GM12878 (cell line): ENCODE measurements at regions not wholly inside any gene's neighbourhood (a gene's known extent, or its start where the extent isn't known, plus 50 kb on each side); places are given as distances from the start of the nearest gene placed in this dataset.
"Not testable (repeated sequence)": the region's sequence is repeated elsewhere in the genome, so short reads cannot be mapped to it uniquely, and the experiment has no call there.

ENCODE experiments used
- ATAC-seq: fragments of 200-7000 bp; cut with Tn5 transposase; 3 replicates; pipeline ENCODE4 v1.9.1; 2020; ENCODE audit warnings: mild to moderate bottlenecking, moderate library complexity
- BruUV-seq: library from RNA; stranded (reverse); fragments of 400-500 nt; replicated peaks from 2 replicates; lab custom pipeline; 2021; lab: Mats Ljungman, UMichigan
- CTCF ChIA-PET: fragments of 300-600 bp; sonication (Branson Sonifier 250); formaldehyde crosslinking; extraction: SDS; loops from one replicate; lab custom pipeline; 2021; ENCODE audit warnings: inconsistent platforms; lab: Yijun Ruan, JAX
- POLR2A ChIA-PET: fragments of 350-600 bp; formaldehyde crosslinking; extraction: SDS; loops from one replicate; lab custom pipeline; 2021; ENCODE audit warnings: inconsistent platforms; lab: Charles Lee
- RAD21 ChIA-PET: fragments of 300-600 bp; sonication (Branson Sonifier 250); formaldehyde crosslinking; loops from one replicate; lab custom pipeline; 2023; ENCODE audit warnings: antibody characterized with exemption; ENCODE audit not compliant: unreplicated experiment; lab: Charles Lee
- SMC1A ChIA-PET: fragments of 300-600 bp; sonication (Branson Sonifier 250); formaldehyde crosslinking; loops from one replicate; lab custom pipeline; 2023; ENCODE audit not compliant: unreplicated experiment, uncharacterized antibody; lab: Charles Lee
- DNase-seq: peaks from one replicate; pipeline ENCODE4 v3.0.0-alpha.2; 2011; ENCODE audit warnings: low read depth, low spot score
- FAIRE-seq: peaks from 3 replicates; lab custom pipeline; 2011; peaks lifted over from hg19 to GRCh38; lab: Jason Lieb, UNC
- H2AFZ ChIP-seq: 2 replicates; pipeline ENCODE4 v1.6.0; 2011; ENCODE audit warnings: low read depth, low read length, control low read depth; ENCODE audit not compliant: control insufficient read depth
- H3K27ac ChIP-seq: 2 replicates; pipeline ENCODE4 v1.5.1; 2011; ENCODE audit warnings: control low read depth; ENCODE audit not compliant: control insufficient read depth, insufficient read depth
- H3K27me3 ChIP-seq, 2 experiments: replicated peaks in 1 of 2; 2 replicates each; pipeline versions ENCODE4 v1.6.0 to v1.6.1; 2011; ENCODE audit warnings: low read length in 1 of 2; ENCODE audit not compliant: control insufficient read depth in 2 of 2, insufficient read depth in 2 of 2
- H3K36me3 ChIP-seq, 2 experiments: 2 replicates each; pipeline ENCODE4 v1.5.1; 2011; ENCODE audit warnings: low read length in 1 of 2; ENCODE audit not compliant: control insufficient read depth in 2 of 2, insufficient read depth in 2 of 2
- H3K4me1 ChIP-seq: 2 replicates; pipeline ENCODE4 v1.6.1; 2011; ENCODE audit warnings: mild to moderate bottlenecking, low read length, moderate library complexity, mixed read lengths; ENCODE audit not compliant: control insufficient read depth, insufficient read depth
- H3K4me2 ChIP-seq: 2 replicates; pipeline ENCODE4 v1.6.0; 2011; ENCODE audit warnings: control low read depth; ENCODE audit not compliant: control insufficient read depth, insufficient read depth
- H3K4me3 ChIP-seq: fragments of 200-600 bp; sonication (generic); 2 replicates; pipeline ENCODE4 v1.5.1; 2016
- H3K79me2 ChIP-seq: 2 replicates; pipeline ENCODE4 v1.6.0; 2011; ENCODE audit warnings: low read length; ENCODE audit not compliant: control insufficient read depth, insufficient read depth
- H3K9ac ChIP-seq: 2 replicates; pipeline ENCODE4 v1.8.0; 2011; ENCODE audit warnings: low read length, control low read depth, mixed read lengths; ENCODE audit not compliant: control insufficient read depth, insufficient read depth
- H3K9me3 ChIP-seq: replicated peaks from 3 replicates; pipeline ENCODE4 v1.5.1; 2011; ENCODE audit warnings: mild to moderate bottlenecking, low read length; ENCODE audit not compliant: control insufficient read depth, insufficient read depth
- H4K20me1 ChIP-seq: 2 replicates; pipeline ENCODE4 v1.6.0; 2011; ENCODE audit not compliant: control insufficient read depth, insufficient read depth
- CEBPB ChIP-seq, 2 experiments: fragments of 150-350 bp in 1 of 2; IDR thresholded peaks; 2 replicates each; pipeline ENCODE4 v1.6.1; 2012 to 2014; ENCODE audit warnings: low read depth in 2 of 2, low read length in 2 of 2, borderline replicate concordance in 1 of 2, inconsistent platforms in 1 of 2
- CHD4 ChIP-seq: fragments of 200-600 bp; sonication (generic); IDR thresholded peaks from 2 replicates; pipeline ENCODE4 v1.6.1; 2016; ENCODE audit warnings: mild to moderate bottlenecking
- MEF2B ChIP-seq: fragments of 450-650 bp; IDR thresholded peaks from 2 replicates; pipeline ENCODE4 v1.6.1; 2018; ENCODE audit warnings: mild to moderate bottlenecking, moderate library complexity; ENCODE audit not compliant: partially characterized antibody, poor library complexity, severe bottlenecking
- RFX5 ChIP-seq: IDR thresholded peaks from 2 replicates; pipeline ENCODE4 v1.6.1; 2011; ENCODE audit warnings: low read depth, low read length, improper control_type of control experiment
- SMARCA5 ChIP-seq: fragments of 450-650 bp; IDR thresholded peaks from 2 replicates; pipeline ENCODE4 v1.6.1; 2017; ENCODE audit warnings: mild to moderate bottlenecking
- SREBF2 ChIP-seq: IDR thresholded peaks from 2 replicates; pipeline ENCODE4 v1.6.1; 2012; ENCODE audit warnings: mild to moderate bottlenecking, low read length
- ZNF217 ChIP-seq: fragments of 450-650 bp; IDR thresholded peaks from 2 replicates; pipeline ENCODE4 v1.6.1; 2017; ENCODE audit warnings: antibody characterized with exemption, mild to moderate bottlenecking
- ZSCAN29 ChIP-seq: fragments of 450-650 bp; IDR thresholded peaks from 2 replicates; pipeline ENCODE4 v1.6.1; 2017; ENCODE audit warnings: mild to moderate bottlenecking, moderate library complexity
- WGBS: methylation state at CpG from one replicate; pipeline ENCODE4 v1.1.6; 2016; ENCODE audit warnings: low lambda C conversion rate; ENCODE audit not compliant: insufficient replicate concordance, insufficient coverage; ENCODE audit errors: missing lambda C conversion rate; 5-methylcytosine and 5-hydroxymethylcytosine counted together
- in situ Hi-C: fragments of 300-500 bp; cut with MboI; formaldehyde crosslinking; loops from 9 replicates; pipeline ENCODE4 v1.14.3; 2018; ENCODE audit warnings: mixed read lengths
- intact Hi-C: fragments of 100-400 bp; cut with micrococcal nuclease; formaldehyde crosslinking; loops from one replicate; pipeline ENCODE4 v1.14.2; 2022; ENCODE audit not compliant: unreplicated experiment
- TF ChIP-seq, protein P1 (sequence below): IDR thresholded peaks from 2 replicates; pipeline ENCODE4 v1.6.1; 2012; ENCODE audit warnings: low read depth, low read length, improper control_type of control experiment
- TF ChIP-seq, protein P2 (sequence below): fragments of 450-650 bp; IDR thresholded peaks from 2 replicates; pipeline ENCODE4 v1.6.1; 2016; ENCODE audit warnings: mild to moderate bottlenecking
- TF ChIP-seq, protein P3 (sequence below): fragments of 150-350 bp; IDR thresholded peaks from 2 replicates; pipeline ENCODE4 v1.6.1; 2014; ENCODE audit warnings: mild to moderate bottlenecking, low read depth, low read length
- TF ChIP-seq, protein P4 (sequence below): fragments of 450-650 bp; formaldehyde crosslinking; IDR thresholded peaks from 2 replicates; pipeline ENCODE4 v1.4.0; 2022; ENCODE audit warnings: mild to moderate bottlenecking, moderate library complexity

DNA sequence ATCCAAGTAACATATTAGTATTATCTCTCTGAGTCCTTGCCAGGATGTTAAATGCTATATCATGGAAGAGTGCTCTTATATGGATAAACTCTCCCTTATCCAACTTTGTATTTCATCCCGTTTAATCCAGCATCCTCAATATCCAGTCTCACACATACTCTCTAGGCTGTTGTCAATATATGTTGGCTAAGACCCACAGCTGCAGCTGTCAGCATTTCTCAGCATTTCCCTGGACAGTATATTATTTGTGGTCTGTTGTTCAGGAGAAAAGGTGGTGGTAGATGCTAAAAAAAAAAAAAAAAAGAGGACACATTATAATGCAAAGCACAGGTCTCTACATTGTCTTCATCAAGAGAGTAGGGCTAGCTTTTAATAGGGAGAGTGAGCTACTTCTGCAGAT lies 1368.0 kb upstream of the ZEB2 start:
- RAD21 ChIA-PET, result no interaction called here
- no peaks in the 10 kb centered on the region for H3K79me2 ChIP-seq
- no TSS peak for BruUV-seq
- no peaks in the 10 kb centered on the region for H3K4me1 ChIP-seq
- TF ChIP-seq, protein P1, sequence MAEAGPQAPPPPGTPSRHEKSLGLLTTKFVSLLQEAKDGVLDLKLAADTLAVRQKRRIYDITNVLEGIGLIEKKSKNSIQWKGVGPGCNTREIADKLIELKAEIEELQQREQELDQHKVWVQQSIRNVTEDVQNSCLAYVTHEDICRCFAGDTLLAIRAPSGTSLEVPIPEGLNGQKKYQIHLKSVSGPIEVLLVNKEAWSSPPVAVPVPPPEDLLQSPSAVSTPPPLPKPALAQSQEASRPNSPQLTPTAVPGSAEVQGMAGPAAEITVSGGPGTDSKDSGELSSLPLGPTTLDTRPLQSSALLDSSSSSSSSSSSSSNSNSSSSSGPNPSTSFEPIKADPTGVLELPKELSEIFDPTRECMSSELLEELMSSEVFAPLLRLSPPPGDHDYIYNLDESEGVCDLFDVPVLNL, result no peak
- TF ChIP-seq, protein P2, sequence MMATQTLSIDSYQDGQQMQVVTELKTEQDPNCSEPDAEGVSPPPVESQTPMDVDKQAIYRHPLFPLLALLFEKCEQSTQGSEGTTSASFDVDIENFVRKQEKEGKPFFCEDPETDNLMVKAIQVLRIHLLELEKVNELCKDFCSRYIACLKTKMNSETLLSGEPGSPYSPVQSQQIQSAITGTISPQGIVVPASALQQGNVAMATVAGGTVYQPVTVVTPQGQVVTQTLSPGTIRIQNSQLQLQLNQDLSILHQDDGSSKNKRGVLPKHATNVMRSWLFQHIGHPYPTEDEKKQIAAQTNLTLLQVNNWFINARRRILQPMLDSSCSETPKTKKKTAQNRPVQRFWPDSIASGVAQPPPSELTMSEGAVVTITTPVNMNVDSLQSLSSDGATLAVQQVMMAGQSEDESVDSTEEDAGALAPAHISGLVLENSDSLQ, result no peak
- TF ChIP-seq, protein P3, sequence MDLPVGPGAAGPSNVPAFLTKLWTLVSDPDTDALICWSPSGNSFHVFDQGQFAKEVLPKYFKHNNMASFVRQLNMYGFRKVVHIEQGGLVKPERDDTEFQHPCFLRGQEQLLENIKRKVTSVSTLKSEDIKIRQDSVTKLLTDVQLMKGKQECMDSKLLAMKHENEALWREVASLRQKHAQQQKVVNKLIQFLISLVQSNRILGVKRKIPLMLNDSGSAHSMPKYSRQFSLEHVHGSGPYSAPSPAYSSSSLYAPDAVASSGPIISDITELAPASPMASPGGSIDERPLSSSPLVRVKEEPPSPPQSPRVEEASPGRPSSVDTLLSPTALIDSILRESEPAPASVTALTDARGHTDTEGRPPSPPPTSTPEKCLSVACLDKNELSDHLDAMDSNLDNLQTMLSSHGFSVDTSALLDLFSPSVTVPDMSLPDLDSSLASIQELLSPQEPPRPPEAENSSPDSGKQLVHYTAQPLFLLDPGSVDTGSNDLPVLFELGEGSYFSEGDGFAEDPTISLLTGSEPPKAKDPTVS, result no peak
- TF ChIP-seq SREBF2 (no peak), CHD4 (no peak), RFX5 (no peak), MEF2B (no peak), CEBPB (IDR thresholded peaks at IDR 0.05; ENCODE audit: borderline replicate concordance in 1 of 2, low read depth in 2 of 2, low read length in 2 of 2) (no peak), ZNF217 (no peak), SMARCA5 (no peak), ZSCAN29 (no peak)
- TF ChIP-seq, protein P4, sequence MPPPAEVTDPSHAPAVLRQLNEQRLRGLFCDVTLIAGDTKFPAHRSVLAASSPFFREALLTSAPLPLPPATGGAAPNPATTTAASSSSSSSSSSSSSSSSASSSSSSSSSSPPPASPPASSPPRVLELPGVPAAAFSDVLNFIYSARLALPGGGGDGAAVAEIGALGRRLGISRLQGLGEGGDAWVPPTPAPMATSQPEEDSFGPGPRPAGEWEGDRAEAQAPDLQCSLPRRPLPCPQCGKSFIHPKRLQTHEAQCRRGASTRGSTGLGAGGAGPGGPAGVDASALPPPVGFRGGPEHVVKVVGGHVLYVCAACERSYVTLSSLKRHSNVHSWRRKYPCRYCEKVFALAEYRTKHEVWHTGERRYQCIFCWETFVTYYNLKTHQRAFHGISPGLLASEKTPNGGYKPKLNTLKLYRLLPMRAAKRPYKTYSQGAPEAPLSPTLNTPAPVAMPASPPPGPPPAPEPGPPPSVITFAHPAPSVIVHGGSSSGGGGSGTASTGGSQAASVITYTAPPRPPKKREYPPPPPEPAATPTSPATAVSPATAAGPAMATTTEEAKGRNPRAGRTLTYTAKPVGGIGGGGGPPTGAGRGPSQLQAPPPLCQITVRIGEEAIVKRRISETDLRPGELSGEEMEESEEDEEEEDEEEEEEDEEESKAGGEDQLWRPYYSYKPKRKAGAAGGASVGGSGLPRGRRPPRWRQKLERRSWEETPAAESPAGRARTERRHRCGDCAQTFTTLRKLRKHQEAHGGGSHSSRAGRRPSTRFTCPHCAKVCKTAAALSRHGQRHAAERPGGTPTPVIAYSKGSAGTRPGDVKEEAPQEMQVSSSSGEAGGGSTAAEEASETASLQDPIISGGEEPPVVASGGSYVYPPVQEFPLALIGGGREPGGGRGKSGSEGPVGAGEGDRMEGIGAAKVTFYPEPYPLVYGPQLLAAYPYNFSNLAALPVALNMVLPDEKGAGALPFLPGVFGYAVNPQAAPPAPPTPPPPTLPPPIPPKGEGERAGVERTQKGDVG, result no peak
- TF ChIP-seq, all 136 proteins: peak for 0
- Histone ChIP-seq H4K20me1 (no peaks in the 10 kb centered on the region), H3K27me3 (no peaks in the 10 kb centered on the region), H3K27ac (no peak overlapping the region), H3K9ac (no peak overlapping the region), H3K4me2 (no peak overlapping the region), H3K36me3 (no peaks in the 10 kb centered on the region), H2AFZ (no peak overlapping the region), H3K9me3 (no peaks in the 10 kb centered on the region), H3K4me3 (no peak overlapping the region)
- in situ Hi-C loops, result no loop called here
- ChIA-PET POLR2A (no interaction called here), CTCF (no interaction called here), SMC1A (interaction anchor here (0.9 kb wide), 1 partner anchor 15 kb away, joined by 4 read pairs; no protein-coding TSS in a partner anchor)
- intact Hi-C loops, result no loop called here
- ATAC-seq (no peak), FAIRE-seq (no peak), DNase-seq (no peak)
- 0% methylated on average over 1 of the region's 1 CpG for WGBS

DNA sequence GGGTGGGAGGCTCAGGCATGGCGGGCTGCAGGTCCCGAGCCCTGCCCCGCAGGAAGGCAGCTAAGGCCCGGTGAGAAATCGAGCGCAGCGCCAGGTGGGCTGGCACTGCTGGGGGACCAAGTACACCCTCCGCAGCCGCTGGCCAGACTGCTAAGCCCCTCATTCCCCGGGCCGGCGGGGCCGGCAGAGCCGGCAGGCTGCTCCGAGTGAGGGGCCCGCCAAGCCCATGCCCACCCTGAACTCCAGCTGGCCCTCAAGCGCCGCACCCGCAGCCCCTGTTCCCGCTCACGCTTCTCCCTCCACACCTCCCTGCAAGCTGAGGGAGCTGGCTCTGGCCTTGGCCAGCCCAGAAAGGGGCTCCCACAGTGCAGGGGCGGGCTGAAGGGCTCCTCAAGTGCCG lies 1361.1 kb upstream of the ZEB2 start:
- DNase-seq, H3K27me3 ChIP-seq, POLR2A ChIA-PET, H2AFZ ChIP-seq, H3K4me3 ChIP-seq, RAD21 ChIA-PET, BruUV-seq, in situ Hi-C loops, ATAC-seq, H3K36me3 ChIP-seq, H3K79me2 ChIP-seq, FAIRE-seq, H4K20me1 ChIP-seq, intact Hi-C loops, CTCF ChIA-PET, H3K27ac ChIP-seq, SMC1A ChIA-PET, H3K9ac ChIP-seq, H3K4me2 ChIP-seq, H3K4me1 ChIP-seq, H3K9me3 ChIP-seq: not testable (repeated sequence)
- WGBS, result 52% methylated on average over 13 of the region's 23 CpGs
